ENCODE measurements at regions not wholly inside any gene's neighbourhood (a gene's known extent, or its start where the extent isn't known, plus 50 kb on each side); places are given as distances from the start of the nearest gene placed in this dataset.

GRCh38 chr2:137800386-137800785, 163.9 kb upstream of the HNMT start:
- no peak for TF ChIP-seq MXI1 (IDR thresholded peaks at IDR 0.05; ENCODE audit: borderline replicate concordance, low read depth, low read length)
- no peak for TF ChIP-seq FOS (IDR thresholded peaks at IDR 0.05; ENCODE audit: low read depth, low read length)
- no peak for TF ChIP-seq CTCF (conservative IDR thresholded peaks at IDR 0.05; ENCODE audit: low read depth, low read length)
- no peak for TF ChIP-seq RFX5 (IDR thresholded peaks at IDR 0.05; ENCODE audit: low read depth, low read length)
- no peak for TF ChIP-seq CEBPB (IDR thresholded peaks at IDR 0.05; ENCODE audit: low read depth, low read length)
- no peak for TF ChIP-seq MAFK (IDR thresholded peaks at IDR 0.05; ENCODE audit: low read depth, low read length)
- no peak for TF ChIP-seq NFE2L2 (IDR thresholded peaks at IDR 0.05; ENCODE audit: low read depth, low read length)
- no peak for TF ChIP-seq RAD21 (IDR thresholded peaks at IDR 0.05; ENCODE audit: low read length)
- no peak for TF ChIP-seq BHLHE40 (IDR thresholded peaks at IDR 0.05; ENCODE audit: low read depth, low read length)
- TF ChIP-seq SMC3 (IDR thresholded peaks at IDR 0.05; ENCODE audit: low read depth, low read length) = no peak
- Histone ChIP-seq H2BK20ac (ENCODE audit: low read depth, low read length) (no peak overlapping the region), H3K36me3 (ENCODE audit: control insufficient read depth, insufficient read depth, low read length) (no peaks in the 10 kb centered on the region), H3K9me3 (ENCODE audit: control insufficient read depth, insufficient read depth, low read length) (peaks cover 7% of the 10 kb centered on the region), H3K4me2 (ENCODE audit: low read depth, low read length) (no peak overlapping the region), H4K91ac (ENCODE audit: insufficient read depth, low read depth, low read length) (no peak overlapping the region), H2BK15ac (ENCODE audit: low read depth, low read length) (no peak overlapping the region), H2AK9ac (replicated peaks; ENCODE audit: low read depth, low read length, poor library complexity) (no peak overlapping the region), H3K27ac (ENCODE audit: insufficient read depth, low read length) (no peak overlapping the region), H3K23ac (ENCODE audit: low read depth, low read length) (no peak overlapping the region), H4K8ac (ENCODE audit: low read depth in 2 of 2, low read length in 2 of 2) (no peak overlapping the region), H3K9ac (ENCODE audit: low read depth, low read length) (no peak overlapping the region), H3K4ac (ENCODE audit: low read depth, low read length) (no peak overlapping the region), H3K4me1 (ENCODE audit: control insufficient read depth, insufficient read depth, low read length) (no peaks in the 10 kb centered on the region), H3K18ac (ENCODE audit: low read depth, low read length) (no peak overlapping the region), H3K79me1 (ENCODE audit: low read depth in 1 of 2, low read length in 2 of 2) (no peaks in the 10 kb centered on the region), H3K56ac (ENCODE audit: extremely low read depth, insufficient read depth, low read length) (no peak overlapping the region), H3K27me3 (ENCODE audit: control insufficient read depth, insufficient read depth, low read length) (no peaks in the 10 kb centered on the region), H4K5ac (ENCODE audit: low read depth, low read length) (no peak overlapping the region), H2BK5ac (ENCODE audit: low read depth, low read length, poor library complexity, severe bottlenecking) (no peak overlapping the region), H3K9me1 (ENCODE audit: insufficient read depth, low read length) (no peaks in the 10 kb centered on the region), H4K20me1 (ENCODE audit: insufficient read depth, low read length) (no peaks in the 10 kb centered on the region), H3K4me3 (ENCODE audit: insufficient read depth, low read depth, low read length) (no peak overlapping the region), H2AFZ (replicated peaks; ENCODE audit: low read length, poor library complexity) (no peak overlapping the region), H2AK5ac (ENCODE audit: low read depth, low read length) (no peak overlapping the region), H3K14ac (replicated peaks; ENCODE audit: low read depth, low read length) (no peak overlapping the region), H2BK120ac (ENCODE audit: low read depth, low read length) (no peak overlapping the region)
- POLR2A ChIA-PET (ENCODE audit: unreplicated experiment) = no interaction called here
- BruUV-seq (replicated peaks) = no TSS peak
- DNase-seq = no peak
- in situ Hi-C loops (cut with MboI; ENCODE audit: low sequenced_read_pairs) = no loop called here
- no CpG with 5 or more reads among the region's 2 CpGs for WGBS, 2 experiments (ENCODE audit: extremely low coverage in 2 of 2, insufficient read length in 1 of 2)
- intact Hi-C loops (cut with micrococcal nuclease) = no loop called here
- dilution Hi-C loops (cut with HindIII; ENCODE audit: low sequenced_read_pairs, unreplicated experiment) = no loop called here
- CTCF ChIA-PET = interaction anchor here (0.6 kb wide), 1 partner anchor 63 kb away, joined by 3 read pairs; no protein-coding TSS in a partner anchor
- no peak for ATAC-seq (ENCODE audit: low read depth)

Measured in IMR-90 (cell line).